PC-9 (cell line): ENCODE measurements at regions not wholly inside any gene's neighbourhood (a gene's known extent, or its start where the extent isn't known, plus 50 kb on each side); places are given as distances from the start of the nearest gene placed in this dataset.

ENCODE experiments used
- BruUV-seq: library from RNA; stranded (reverse); fragments of 400-500 nt; replicated peaks from 2 replicates; lab custom pipeline; 2021; lab: Mats Ljungman, UMichigan
- CTCF ChIA-PET: fragments of 300-600 bp; sonication (Branson Sonifier 250); formaldehyde crosslinking; loops from one replicate; lab custom pipeline; 2022; ENCODE audit warnings: antibody characterized with exemption; lab: Charles Lee
- POLR2A ChIA-PET: fragments of 300-600 bp; sonication (Branson Sonifier 250); formaldehyde crosslinking; loops from one replicate; lab custom pipeline; 2022; ENCODE audit warnings: antibody characterized with exemption; ENCODE audit not compliant: unreplicated experiment; lab: Charles Lee
- DNase-seq, 2 experiments: peaks; one replicate each; pipeline versions ENCODE4 v3.0.0 to v3.0.0-alpha.2; 2015 to 2022; ENCODE audit warnings: mixed read lengths in 1 of 2
- H2AFZ ChIP-seq: fragments of 200-600 bp; sonication (generic); 2 replicates; pipeline ENCODE4 v1.8.1; 2017; ENCODE audit warnings: antibody characterized with exemption
- H3F3A ChIP-seq: fragments of 200-600 bp; sonication (generic); 2 replicates; pipeline ENCODE4 v1.8.1; 2017; ENCODE audit warnings: antibody characterized with exemption, mild to moderate bottlenecking, low read depth; ENCODE audit not compliant: insufficient read depth
- H3K27ac ChIP-seq: fragments of 200-600 bp; sonication (generic); 2 replicates; pipeline ENCODE4 v1.6.1; 2016; ENCODE audit warnings: mixed run types
- H3K27me3 ChIP-seq: fragments of 200-600 bp; sonication (generic); 2 replicates; pipeline ENCODE4 v1.6.1; 2016; ENCODE audit warnings: low read depth, mixed run types; ENCODE audit not compliant: insufficient read depth
- H3K36me3 ChIP-seq: fragments of 200-600 bp; sonication (generic); 2 replicates; pipeline ENCODE4 v1.6.1; 2016; ENCODE audit warnings: low read depth, mixed run types
- H3K4me1 ChIP-seq: fragments of 200-600 bp; sonication (generic); replicated peaks from 2 replicates; pipeline ENCODE4 v1.6.1; 2016; ENCODE audit warnings: mixed run types; ENCODE audit not compliant: insufficient read depth
- H3K4me2 ChIP-seq: fragments of 200-600 bp; sonication (generic); 2 replicates; pipeline ENCODE4 v1.6.1; 2017; ENCODE audit warnings: mixed run types
- H3K4me3 ChIP-seq: fragments of 200-600 bp; sonication (generic); 2 replicates; pipeline ENCODE4 v1.6.1; 2016; ENCODE audit warnings: mixed run types
- H3K79me2 ChIP-seq: fragments of 200-600 bp; sonication (generic); 2 replicates; pipeline ENCODE4 v1.6.1; 2017; ENCODE audit warnings: low read depth, mixed run types
- H3K9me2 ChIP-seq: fragments of 200-600 bp; sonication (generic); 2 replicates; pipeline ENCODE4 v1.8.1; 2017; ENCODE audit warnings: mild to moderate bottlenecking; ENCODE audit not compliant: insufficient read depth
- H3K9me3 ChIP-seq: fragments of 200-600 bp; sonication (generic); 2 replicates; pipeline ENCODE4 v1.8.1; 2016; ENCODE audit warnings: low read depth; ENCODE audit not compliant: insufficient read depth
- H4K20me1 ChIP-seq: fragments of 200-600 bp; sonication (generic); 2 replicates; pipeline ENCODE4 v1.8.1; 2017; ENCODE audit not compliant: insufficient read depth
- EZH2 ChIP-seq: fragments of 200-600 bp; sonication (generic); IDR thresholded peaks from 2 replicates; pipeline ENCODE4 v1.8.0; 2017; ENCODE audit warnings: antibody characterized with exemption, low read depth
- intact Hi-C: fragments of 100-400 bp; cut with micrococcal nuclease; formaldehyde crosslinking; loops from one replicate; pipeline ENCODE4 v1.10.0; 2022; ENCODE audit not compliant: unreplicated experiment
- TF ChIP-seq, protein P1 (sequence below): fragments of 200-600 bp; sonication (generic); conservative IDR thresholded peaks from 2 replicates; pipeline ENCODE4 v1.6.1; 2017; ENCODE audit warnings: mixed run types, antibody characterized with exemption, mild to moderate bottlenecking, moderate library complexity

DNA sequence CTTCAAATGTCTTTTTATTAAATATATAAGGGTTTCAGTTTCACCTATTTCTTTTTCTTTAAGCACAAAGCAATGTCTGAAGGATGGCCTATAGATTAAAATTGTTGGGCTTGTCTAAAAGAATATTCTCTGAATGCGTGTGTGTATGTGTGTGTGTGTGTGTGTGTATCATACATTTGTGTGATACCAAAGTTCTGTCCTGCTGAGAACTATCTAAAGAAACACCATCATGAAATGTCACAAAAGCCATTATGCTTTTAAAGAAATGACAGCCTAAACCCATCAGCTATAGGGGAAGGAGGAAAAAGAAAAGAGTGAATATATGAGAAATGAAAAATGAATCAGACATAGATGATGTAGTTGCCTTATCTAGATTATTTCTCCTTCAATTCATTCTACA, 1501.5 kb upstream of the TENM3 start:
- no peaks in the 10 kb centered on the region for H3K27me3 ChIP-seq
- no peaks in the 10 kb centered on the region for H3K9me2 ChIP-seq
- no peak overlapping the region for H3K27ac ChIP-seq
- ChIA-PET POLR2A (no interaction called here), CTCF (no interaction called here)
- H3K4me3 ChIP-seq = no peak overlapping the region
- H3K9me3 ChIP-seq = no peaks in the 10 kb centered on the region
- no peak overlapping the region for H2AFZ ChIP-seq
- H3K4me1 ChIP-seq = no peaks in the 10 kb centered on the region
- H4K20me1 ChIP-seq = no peaks in the 10 kb centered on the region
- no peak overlapping the region for H3K4me2 ChIP-seq
- no TSS peak for BruUV-seq
- H3F3A ChIP-seq = no peaks in the 10 kb centered on the region
- no peaks in the 10 kb centered on the region for H3K79me2 ChIP-seq
- TF ChIP-seq EZH2 = no peak
- TF ChIP-seq, protein P1, sequence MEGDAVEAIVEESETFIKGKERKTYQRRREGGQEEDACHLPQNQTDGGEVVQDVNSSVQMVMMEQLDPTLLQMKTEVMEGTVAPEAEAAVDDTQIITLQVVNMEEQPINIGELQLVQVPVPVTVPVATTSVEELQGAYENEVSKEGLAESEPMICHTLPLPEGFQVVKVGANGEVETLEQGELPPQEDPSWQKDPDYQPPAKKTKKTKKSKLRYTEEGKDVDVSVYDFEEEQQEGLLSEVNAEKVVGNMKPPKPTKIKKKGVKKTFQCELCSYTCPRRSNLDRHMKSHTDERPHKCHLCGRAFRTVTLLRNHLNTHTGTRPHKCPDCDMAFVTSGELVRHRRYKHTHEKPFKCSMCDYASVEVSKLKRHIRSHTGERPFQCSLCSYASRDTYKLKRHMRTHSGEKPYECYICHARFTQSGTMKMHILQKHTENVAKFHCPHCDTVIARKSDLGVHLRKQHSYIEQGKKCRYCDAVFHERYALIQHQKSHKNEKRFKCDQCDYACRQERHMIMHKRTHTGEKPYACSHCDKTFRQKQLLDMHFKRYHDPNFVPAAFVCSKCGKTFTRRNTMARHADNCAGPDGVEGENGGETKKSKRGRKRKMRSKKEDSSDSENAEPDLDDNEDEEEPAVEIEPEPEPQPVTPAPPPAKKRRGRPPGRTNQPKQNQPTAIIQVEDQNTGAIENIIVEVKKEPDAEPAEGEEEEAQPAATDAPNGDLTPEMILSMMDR = no peak
- intact Hi-C loops = no loop called here
- DNase-seq = no peak
- no peaks in the 10 kb centered on the region for H3K36me3 ChIP-seq

DNA sequence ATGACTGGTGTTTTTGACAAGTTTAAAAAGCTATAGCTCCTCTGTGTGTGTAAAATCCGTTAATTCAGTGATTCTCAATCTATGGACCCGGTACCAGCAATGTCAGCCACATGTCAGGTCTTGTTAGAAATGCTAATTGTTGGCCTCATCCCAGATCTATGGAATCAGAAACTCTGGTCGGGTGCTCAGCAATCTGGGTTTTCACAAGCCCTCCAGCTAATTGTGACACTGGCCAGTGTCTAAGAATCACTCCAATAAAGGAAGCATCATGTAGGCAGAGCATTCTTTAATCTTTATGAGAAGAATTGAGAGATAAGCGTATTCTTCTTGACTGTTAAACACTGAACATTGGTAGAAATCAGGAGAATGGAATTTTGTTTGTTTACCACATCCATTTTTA, 1498.2 kb upstream of the TENM3 start:
- CTCF ChIA-PET = no interaction called here

GRCh38 chr4:180751009-180751408, 1492.2 kb upstream of the TENM3 start:
- Histone ChIP-seq H3K4me1 (no peaks in the 10 kb centered on the region), H3K27ac (no peak overlapping the region), H4K20me1 (no peaks in the 10 kb centered on the region), H3K79me2 (no peaks in the 10 kb centered on the region), H3K4me3 (no peak overlapping the region), H2AFZ (no peak overlapping the region), H3K27me3 (no peaks in the 10 kb centered on the region), H3F3A (no peaks in the 10 kb centered on the region), H3K4me2 (no peak overlapping the region), H3K9me3 (no peaks in the 10 kb centered on the region), H3K36me3 (no peaks in the 10 kb centered on the region), H3K9me2 (no peaks in the 10 kb centered on the region)
- DNase-seq = no peak
- no TSS peak for BruUV-seq
- intact Hi-C loops = no loop called here
- ChIA-PET CTCF (no interaction called here), POLR2A (no interaction called here)
- TF ChIP-seq, protein P1 = no peak
- TF ChIP-seq EZH2 = no peak

More for the DNA sequence above, 1498.2 kb upstream of the TENM3 start:
- TF ChIP-seq, protein P1 = no peak
- TF ChIP-seq EZH2 = no peak
- Histone ChIP-seq H3K79me2 (no peaks in the 10 kb centered on the region), H3K9me3 (no peaks in the 10 kb centered on the region), H2AFZ (no peak overlapping the region), H3F3A (no peaks in the 10 kb centered on the region), H3K9me2 (no peaks in the 10 kb centered on the region), H3K36me3 (no peaks in the 10 kb centered on the region), H3K27ac (no peak overlapping the region), H3K4me3 (no peak overlapping the region), H3K27me3 (no peaks in the 10 kb centered on the region), H4K20me1 (no peaks in the 10 kb centered on the region), H3K4me2 (no peak overlapping the region), H3K4me1 (no peaks in the 10 kb centered on the region)
- BruUV-seq = no TSS peak
- POLR2A ChIA-PET = no interaction called here
- intact Hi-C loops = no loop called here
- DNase-seq = no peak
